PC-9 (cell line): ENCODE measurements at regions not wholly inside any gene's neighbourhood (a gene's known extent, or its start where the extent isn't known, plus 50 kb on each side); places are given as distances from the start of the nearest gene placed in this dataset.
"Not testable (repeated sequence)": the region's sequence is repeated elsewhere in the genome, so short reads cannot be mapped to it uniquely, and the experiment has no call there.

Source experiments
- CTCF ChIP-seq: fragments of 200-600 bp; sonication (generic); conservative IDR thresholded peaks from 2 replicates; pipeline ENCODE4 v1.6.1; 2017; ENCODE audit warnings: mixed run types, antibody characterized with exemption, mild to moderate bottlenecking, moderate library complexity
- EZH2 ChIP-seq: fragments of 200-600 bp; sonication (generic); IDR thresholded peaks from 2 replicates; pipeline ENCODE4 v1.8.0; 2017; ENCODE audit warnings: antibody characterized with exemption, low read depth

- not testable (repeated sequence) for TF ChIP-seq CTCF, EZH2
These were observed 155.6 kb upstream of the EDA2R start for GRCh38 chrX:66794514-66794913.
